RWPE1 (cell line): ENCODE measurements at regions not wholly inside any gene's neighbourhood (a gene's known extent, or its start where the extent isn't known, plus 50 kb on each side); places are given as distances from the start of the nearest gene placed in this dataset.

Experiments
- CTCF ChIA-PET: fragments of 350-600 bp; sonication (Branson Sonifier 250); formaldehyde crosslinking; extraction: SDS; loops from one replicate; lab custom pipeline; 2021; lab: Yijun Ruan, JAX
- POLR2A ChIA-PET: fragments of 400-600 bp; formaldehyde crosslinking; extraction: SDS; loops from one replicate; lab custom pipeline; 2020; ENCODE audit warnings: antibody characterized with exemption; ENCODE audit not compliant: low non-redundant PET; lab: Yijun Ruan, JAX
- DNase-seq: peaks from one replicate; pipeline ENCODE4 v3.0.0; 2012; ENCODE audit warnings: low spot score
- H3K27ac ChIP-seq: fragments of 450-650 bp; 2 replicates; pipeline ENCODE4 v1.5.1; 2017
- CTCF ChIP-seq: fragments of 450-650 bp; conservative IDR thresholded peaks from 2 replicates; pipeline ENCODE4 v1.5.1; 2017; ENCODE audit warnings: low read depth, mild to moderate bottlenecking

DNA sequence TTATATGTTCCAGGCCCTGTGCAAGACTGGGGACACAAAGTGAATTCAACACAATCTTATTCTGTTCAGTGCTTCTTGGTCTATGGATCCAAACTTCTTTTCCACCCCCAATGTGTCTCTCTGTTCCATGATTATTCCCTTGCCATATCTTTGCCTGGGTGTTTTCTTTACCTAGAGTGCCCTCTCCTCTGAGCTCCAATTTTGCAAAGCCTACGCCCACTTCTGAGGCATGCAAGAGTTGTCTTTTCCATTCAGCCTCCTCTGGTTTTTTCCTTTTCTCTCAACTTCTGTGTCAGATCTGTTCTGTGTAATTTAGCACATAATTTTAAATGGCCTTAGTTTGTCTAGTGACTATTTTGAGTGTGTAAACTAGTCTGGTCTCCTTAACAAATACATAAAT, 72.8 kb upstream of the PLCL2 start:
- no peak overlapping the region for H3K27ac ChIP-seq
- TF ChIP-seq CTCF: no peak
- POLR2A ChIA-PET: no interaction called here
- DNase-seq: no peak
- CTCF ChIA-PET: no interaction called here

GRCh38 chr3:16813336-16813735, 71.4 kb upstream of the PLCL2 start:
- no peak for DNase-seq
- CTCF ChIA-PET: interaction anchor here (0.5 kb wide), 1 partner anchor 154 kb away, joined by 3 read pairs; no protein-coding TSS in a partner anchor
- POLR2A ChIA-PET: no interaction called here
- H3K27ac ChIP-seq: no peak overlapping the region
- no peak for TF ChIP-seq CTCF

- no peak for TF ChIP-seq CTCF
- ChIA-PET CTCF (no interaction called here), POLR2A (no interaction called here)
- DNase-seq: no peak
- no peak overlapping the region for H3K27ac ChIP-seq
Measured at GRCh38 chr3:16816048-16816780, 68.5 kb upstream of the PLCL2 start.

DNA sequence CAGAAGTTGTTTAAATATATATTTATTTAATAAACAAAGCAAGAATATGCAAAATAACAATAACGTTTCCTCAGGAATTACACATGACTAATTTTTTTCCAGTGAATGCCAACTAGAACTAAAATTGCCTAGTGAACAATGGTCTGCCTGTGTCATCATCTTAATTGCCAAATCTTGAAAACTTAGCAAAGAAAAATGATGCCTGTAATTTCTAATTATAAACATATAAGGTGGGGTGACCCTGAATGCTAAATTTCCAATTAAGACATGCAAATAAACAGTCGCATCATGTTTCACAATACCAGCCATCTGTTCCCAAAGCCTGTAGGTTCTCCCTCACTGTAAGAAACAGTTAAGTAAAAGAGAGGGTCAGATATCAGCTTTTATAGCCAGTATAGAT, 67.6 kb upstream of the PLCL2 start:
- ChIA-PET CTCF (no interaction called here), POLR2A (no interaction called here)
- no peak overlapping the region for H3K27ac ChIP-seq
- no peak for DNase-seq
- no peak for TF ChIP-seq CTCF

GRCh38 chr3:16818194-16818593, 66.6 kb upstream of the PLCL2 start:
- no peak overlapping the region for H3K27ac ChIP-seq
- ChIA-PET CTCF (no interaction called here), POLR2A (no interaction called here)
- no peak for TF ChIP-seq CTCF
- DNase-seq: no peak

GRCh38 chr3:16818945-16819344, 65.8 kb upstream of the PLCL2 start:
- H3K27ac ChIP-seq: no peak overlapping the region
- no peak for TF ChIP-seq CTCF
- POLR2A ChIA-PET: no interaction called here
- CTCF ChIA-PET: interaction anchor here (0.7 kb wide), 1 partner anchor 10 kb away, joined by 6 read pairs; no protein-coding TSS in a partner anchor
- DNase-seq: no peak
